SK-N-SH (cell line): ENCODE measurements at regions not wholly inside any gene's neighbourhood (a gene's known extent, or its start where the extent isn't known, plus 50 kb on each side); places are given as distances from the start of the nearest gene placed in this dataset.

ENCODE experiments used
- CTCF ChIA-PET: fragments of 300-600, 350-600 bp; formaldehyde crosslinking; extraction: SDS; loops from one replicate; lab custom pipeline; 2021; lab: Yijun Ruan, JAX
- POLR2A ChIA-PET: fragments of 350-600 bp; sonication (Branson Sonifier 250); formaldehyde crosslinking; extraction: SDS; loops from one replicate; lab custom pipeline; 2020; ENCODE audit warnings: antibody characterized with exemption, inconsistent platforms; lab: Yijun Ruan, JAX
- DNase-seq: peaks from one replicate; pipeline ENCODE4 v3.0.0; 2012
- H2AFZ ChIP-seq: fragments of 200-600 bp; sonication (generic); 2 replicates; pipeline ENCODE4 v1.8.1; 2016; ENCODE audit warnings: antibody characterized with exemption, mild to moderate bottlenecking, low read depth
- H3F3A ChIP-seq: fragments of 200-600 bp; sonication (generic); replicated peaks from 2 replicates; pipeline ENCODE3; 2016; ENCODE audit warnings: antibody characterized with exemption, mild to moderate bottlenecking; ENCODE audit not compliant: insufficient read depth
- H3K27ac ChIP-seq, 2 experiments: fragments of 200-500 bp in 1 of 2; fragments of 200-600 bp in 1 of 2; sonication (Bioruptor generic) in 1 of 2; sonication (generic), shearing (Covaris generic) in 1 of 2; 2 replicates each; pipeline versions ENCODE4 v1.5.1 to v1.6.1; 2014 to 2016; ENCODE audit warnings: low read depth in 2 of 2, inconsistent platforms in 1 of 2, low read length in 1 of 2, mild to moderate bottlenecking in 1 of 2, mixed read lengths in 1 of 2
- H3K27me3 ChIP-seq: fragments of 200-600 bp; sonication (generic), shearing (Covaris generic); 2 replicates; pipeline ENCODE4 v1.6.1; 2016; ENCODE audit warnings: mixed run types; ENCODE audit not compliant: insufficient read depth
- H3K36me3 ChIP-seq, 2 experiments: fragments of 200-500 bp in 1 of 2; fragments of 200-600 bp in 1 of 2; sonication (Bioruptor generic) in 1 of 2; sonication (generic) in 1 of 2; replicated peaks in 1 of 2; 2 replicates each; pipeline versions ENCODE3 to v1.5.1; 2014 to 2016; ENCODE audit warnings: low read length in 1 of 2, mild to moderate bottlenecking in 1 of 2; ENCODE audit not compliant: insufficient read depth in 2 of 2, control insufficient read depth in 1 of 2
- H3K4me1 ChIP-seq, 2 experiments: fragments of 200-500 bp in 1 of 2; fragments of 200-600 bp in 1 of 2; sonication (Bioruptor generic) in 1 of 2; sonication (generic), shearing (Covaris generic) in 1 of 2; 2 replicates each; pipeline versions ENCODE4 v1.5.1 to v1.6.1; 2014 to 2016; ENCODE audit warnings: low read depth in 1 of 2, low read length in 1 of 2, mixed run types in 1 of 2; ENCODE audit not compliant: insufficient read depth in 2 of 2, control insufficient read depth in 1 of 2
- H3K4me2 ChIP-seq: fragments of 200-600 bp; sonication (generic), shearing (Covaris generic); 2 replicates; pipeline ENCODE4 v1.6.1; 2017; ENCODE audit warnings: mixed run types
- H3K4me3 ChIP-seq, 2 experiments: fragments of 200-500 bp in 1 of 2; fragments of 200-600 bp in 1 of 2; sonication (Bioruptor generic) in 1 of 2; sonication (generic), shearing (Covaris generic) in 1 of 2; 2 replicates each; pipeline versions ENCODE4 v1.5.1 to v1.8.1; 2014 to 2016; ENCODE audit warnings: low read depth in 2 of 2, inconsistent platforms in 1 of 2, low read length in 1 of 2, mild to moderate bottlenecking in 1 of 2, mixed read lengths in 1 of 2, moderate library complexity in 1 of 2
- H3K79me2 ChIP-seq: fragments of 200-600 bp; sonication (generic); 2 replicates; pipeline ENCODE4 v1.8.1; 2017; ENCODE audit warnings: mild to moderate bottlenecking; ENCODE audit not compliant: insufficient read depth
- H3K9ac ChIP-seq: fragments of 200-600 bp; sonication (generic); 2 replicates; pipeline ENCODE4 v1.6.1; 2017; ENCODE audit warnings: mixed run types
- H3K9me2 ChIP-seq: fragments of 200-600 bp; sonication (generic); 2 replicates; pipeline ENCODE4 v1.6.1; 2017; ENCODE audit warnings: mixed run types
- H3K9me3 ChIP-seq: fragments of 200-600 bp; sonication (generic); 2 replicates; pipeline ENCODE4 v1.6.1; 2017; ENCODE audit warnings: mixed run types, mild to moderate bottlenecking, moderate library complexity
- H4K20me1 ChIP-seq: fragments of 200-600 bp; sonication (generic); 2 replicates; pipeline ENCODE4 v1.6.1; 2017; ENCODE audit warnings: mild to moderate bottlenecking, mixed run types; ENCODE audit not compliant: insufficient read depth
- CHD2 ChIP-seq: fragments of 150-350 bp; IDR thresholded peaks from 2 replicates; pipeline ENCODE4 v1.6.1; 2018; ENCODE audit warnings: low read length; ENCODE audit not compliant: partially characterized antibody
- FOSL2 ChIP-seq: IDR thresholded peaks from 2 replicates; pipeline ENCODE4 v1.4.0; 2012; ENCODE audit warnings: low read depth, mild to moderate bottlenecking, moderate library complexity, borderline replicate concordance
- FOXJ3 ChIP-seq: sonication (generic); formaldehyde crosslinking; IDR thresholded peaks from 2 replicates; pipeline ENCODE4 v1.5.1; 2020; ENCODE audit warnings: mild to moderate bottlenecking, missing genetic modification reagents
- FOXM1 ChIP-seq: IDR thresholded peaks from 2 replicates; pipeline ENCODE4 v1.4.0; 2012; ENCODE audit warnings: low read depth, mild to moderate bottlenecking
- GABPA ChIP-seq: IDR thresholded peaks from 2 replicates; pipeline ENCODE4 v1.4.0; 2012; ENCODE audit warnings: low read depth, mild to moderate bottlenecking
- GATA2 ChIP-seq: sonication (generic); formaldehyde crosslinking; IDR thresholded peaks from 2 replicates; pipeline ENCODE4 v1.5.0; 2020; ENCODE audit warnings: mild to moderate bottlenecking, missing genetic modification reagents
- MXI1 ChIP-seq: IDR thresholded peaks from 2 replicates; pipeline ENCODE4 v1.6.1; 2012; ENCODE audit warnings: mild to moderate bottlenecking, low read depth, low read length, improper control_type of control experiment
- NRF1 ChIP-seq: IDR thresholded peaks from 2 replicates; pipeline ENCODE4 v1.6.1; 2012; ENCODE audit warnings: low read depth, mild to moderate bottlenecking, low read length
- POLR2AphosphoS5 ChIP-seq: IDR thresholded peaks from 2 replicates; pipeline ENCODE4 v1.6.1; 2012; ENCODE audit warnings: low read depth, low read length
- RFX5 ChIP-seq: IDR thresholded peaks from 2 replicates; pipeline ENCODE4 v1.6.1; 2012; ENCODE audit warnings: mild to moderate bottlenecking, improper control_type of control experiment, low read length
- SIN3A ChIP-seq: IDR thresholded peaks from 2 replicates; pipeline ENCODE4 v1.6.1; 2012; ENCODE audit warnings: low read depth, mild to moderate bottlenecking, low read length, moderate library complexity, borderline replicate concordance
- WGBS: methylation state at CpG from one replicate; pipeline ENCODE4 v1.1.6; 2017; ENCODE audit warnings: low lambda C conversion rate; 5-methylcytosine and 5-hydroxymethylcytosine counted together
- TF ChIP-seq, protein P1 (sequence below): fragments of 150-350 bp; IDR thresholded peaks from 2 replicates; pipeline ENCODE4 v1.6.1; 2016; ENCODE audit warnings: mild to moderate bottlenecking, low read depth, low read length
- TF ChIP-seq, protein P2 (sequence below): fragments of 150-350 bp; IDR thresholded peaks from 2 replicates; pipeline ENCODE4 v1.6.1; 2017; ENCODE audit warnings: antibody characterized with exemption, low read length, low read depth, borderline replicate concordance
- TF ChIP-seq, protein P3 (sequence below): fragments of 200-600 bp; sonication (generic); IDR thresholded peaks from 2 replicates; pipeline ENCODE4 v1.6.1; 2017; ENCODE audit warnings: antibody characterized with exemption, mild to moderate bottlenecking, moderate library complexity
- TF ChIP-seq, protein P4 (sequence below): IDR thresholded peaks from 2 replicates; pipeline ENCODE4 v1.4.0; 2012; ENCODE audit warnings: low read depth

DNA sequence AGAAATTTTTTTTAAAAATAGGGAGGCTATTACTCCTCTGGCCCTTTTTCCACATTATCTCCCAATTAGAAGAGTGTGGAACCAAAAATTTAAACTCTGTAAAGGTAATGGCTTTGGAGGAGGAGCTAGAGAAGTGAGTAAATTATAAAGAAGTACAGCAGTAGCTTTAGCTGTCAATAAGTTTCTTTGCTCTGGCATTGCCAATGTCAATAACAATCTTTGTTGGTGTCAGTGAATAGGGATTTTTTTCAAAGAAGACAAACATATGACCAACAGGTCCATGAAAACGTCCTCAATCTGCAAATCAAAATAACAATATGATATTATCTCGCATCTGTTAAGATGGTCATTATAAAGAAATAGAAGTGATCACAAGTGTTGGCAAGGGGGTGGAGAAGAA lies 227.1 kb upstream of the MBL2 start:
- ChIA-PET CTCF (interaction anchor here (1.2 kb wide), 1 partner anchor 16 kb away, joined by 3 read pairs; no protein-coding TSS in a partner anchor), POLR2A (no interaction called here)
- H3K27me3 ChIP-seq, result no peaks in the 10 kb centered on the region
- H3K27ac ChIP-seq, result no peak overlapping the region
- no peak overlapping the region for H3K9ac ChIP-seq
- no peak for DNase-seq
- no peaks in the 10 kb centered on the region for H3F3A ChIP-seq
- H3K4me2 ChIP-seq, result no peak overlapping the region
- H3K36me3 ChIP-seq, result no peaks in the 10 kb centered on the region
- no peaks in the 10 kb centered on the region for H3K9me2 ChIP-seq
- H3K4me3 ChIP-seq, result no peak overlapping the region
- H3K79me2 ChIP-seq, result no peaks in the 10 kb centered on the region
- TF ChIP-seq, protein P1, sequence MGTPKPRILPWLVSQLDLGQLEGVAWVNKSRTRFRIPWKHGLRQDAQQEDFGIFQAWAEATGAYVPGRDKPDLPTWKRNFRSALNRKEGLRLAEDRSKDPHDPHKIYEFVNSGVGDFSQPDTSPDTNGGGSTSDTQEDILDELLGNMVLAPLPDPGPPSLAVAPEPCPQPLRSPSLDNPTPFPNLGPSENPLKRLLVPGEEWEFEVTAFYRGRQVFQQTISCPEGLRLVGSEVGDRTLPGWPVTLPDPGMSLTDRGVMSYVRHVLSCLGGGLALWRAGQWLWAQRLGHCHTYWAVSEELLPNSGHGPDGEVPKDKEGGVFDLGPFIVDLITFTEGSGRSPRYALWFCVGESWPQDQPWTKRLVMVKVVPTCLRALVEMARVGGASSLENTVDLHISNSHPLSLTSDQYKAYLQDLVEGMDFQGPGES, result no peak
- no peak for TF ChIP-seq GABPA
- no peak for TF ChIP-seq FOSL2
- TF ChIP-seq GATA2 (CRISPR knock-in tag), result no peak
- TF ChIP-seq SIN3A, result no peak
- TF ChIP-seq POLR2AphosphoS5, result no peak
- no peak for TF ChIP-seq FOXJ3 (CRISPR knock-in tag)
- H3K9me3 ChIP-seq, result no peaks in the 10 kb centered on the region
- WGBS, result 28% methylated on average over 2 of the region's 2 CpGs
- H3K4me1 ChIP-seq, result no peaks in the 10 kb centered on the region
- no peaks in the 10 kb centered on the region for H4K20me1 ChIP-seq
- no peak overlapping the region for H2AFZ ChIP-seq

DNA sequence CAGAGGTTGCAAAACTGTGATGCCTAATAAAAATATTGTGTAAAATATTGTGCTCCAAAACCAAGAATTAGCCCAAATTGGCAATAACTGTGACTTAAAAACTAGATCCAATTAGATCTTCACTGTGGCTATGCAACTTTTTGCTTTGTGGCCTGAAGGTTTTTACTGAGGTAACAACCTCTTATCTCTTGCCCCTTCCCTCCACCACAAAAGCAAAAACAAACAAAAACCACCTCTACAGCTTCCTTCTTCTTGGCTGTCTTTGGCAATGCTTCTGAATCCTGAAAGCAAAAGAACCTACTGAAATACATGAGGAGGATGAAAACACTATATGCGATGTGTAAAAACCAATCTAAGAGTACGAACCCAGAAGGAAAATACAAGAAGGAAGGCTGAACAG lies 226.7 kb upstream of the MBL2 start:
- Histone ChIP-seq H3K36me3 (no peaks in the 10 kb centered on the region), H3K4me2 (no peak overlapping the region), H3F3A (no peaks in the 10 kb centered on the region), H3K4me3 (no peak overlapping the region), H3K9ac (no peak overlapping the region), H3K27me3 (no peaks in the 10 kb centered on the region), H2AFZ (no peak overlapping the region), H3K4me1 (no peaks in the 10 kb centered on the region), H3K79me2 (no peaks in the 10 kb centered on the region), H4K20me1 (no peaks in the 10 kb centered on the region), H3K27ac (no peak overlapping the region), H3K9me3 (no peaks in the 10 kb centered on the region), H3K9me2 (no peaks in the 10 kb centered on the region)
- WGBS, result 77% methylated on average over 2 of the region's 2 CpGs
- ChIA-PET CTCF (interaction anchor here (1.2 kb wide), 1 partner anchor 16 kb away, joined by 3 read pairs; no protein-coding TSS in a partner anchor), POLR2A (no interaction called here)
- DNase-seq, result no peak
- TF ChIP-seq, protein P2, sequence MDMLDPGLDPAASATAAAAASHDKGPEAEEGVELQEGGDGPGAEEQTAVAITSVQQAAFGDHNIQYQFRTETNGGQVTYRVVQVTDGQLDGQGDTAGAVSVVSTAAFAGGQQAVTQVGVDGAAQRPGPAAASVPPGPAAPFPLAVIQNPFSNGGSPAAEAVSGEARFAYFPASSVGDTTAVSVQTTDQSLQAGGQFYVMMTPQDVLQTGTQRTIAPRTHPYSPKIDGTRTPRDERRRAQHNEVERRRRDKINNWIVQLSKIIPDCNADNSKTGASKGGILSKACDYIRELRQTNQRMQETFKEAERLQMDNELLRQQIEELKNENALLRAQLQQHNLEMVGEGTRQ, result no peak
- TF ChIP-seq FOXM1 (no peak), RFX5 (no peak), FOSL2 (no peak), POLR2AphosphoS5 (no peak), MXI1 (no peak), CHD2 (no peak), NRF1 (no peak)
- TF ChIP-seq, protein P3, sequence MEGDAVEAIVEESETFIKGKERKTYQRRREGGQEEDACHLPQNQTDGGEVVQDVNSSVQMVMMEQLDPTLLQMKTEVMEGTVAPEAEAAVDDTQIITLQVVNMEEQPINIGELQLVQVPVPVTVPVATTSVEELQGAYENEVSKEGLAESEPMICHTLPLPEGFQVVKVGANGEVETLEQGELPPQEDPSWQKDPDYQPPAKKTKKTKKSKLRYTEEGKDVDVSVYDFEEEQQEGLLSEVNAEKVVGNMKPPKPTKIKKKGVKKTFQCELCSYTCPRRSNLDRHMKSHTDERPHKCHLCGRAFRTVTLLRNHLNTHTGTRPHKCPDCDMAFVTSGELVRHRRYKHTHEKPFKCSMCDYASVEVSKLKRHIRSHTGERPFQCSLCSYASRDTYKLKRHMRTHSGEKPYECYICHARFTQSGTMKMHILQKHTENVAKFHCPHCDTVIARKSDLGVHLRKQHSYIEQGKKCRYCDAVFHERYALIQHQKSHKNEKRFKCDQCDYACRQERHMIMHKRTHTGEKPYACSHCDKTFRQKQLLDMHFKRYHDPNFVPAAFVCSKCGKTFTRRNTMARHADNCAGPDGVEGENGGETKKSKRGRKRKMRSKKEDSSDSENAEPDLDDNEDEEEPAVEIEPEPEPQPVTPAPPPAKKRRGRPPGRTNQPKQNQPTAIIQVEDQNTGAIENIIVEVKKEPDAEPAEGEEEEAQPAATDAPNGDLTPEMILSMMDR, result no peak
- TF ChIP-seq, protein P1, result no peak
- TF ChIP-seq, protein P4, sequence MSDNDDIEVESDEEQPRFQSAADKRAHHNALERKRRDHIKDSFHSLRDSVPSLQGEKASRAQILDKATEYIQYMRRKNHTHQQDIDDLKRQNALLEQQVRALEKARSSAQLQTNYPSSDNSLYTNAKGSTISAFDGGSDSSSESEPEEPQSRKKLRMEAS, result no peak
